GM18508 (cell line): ENCODE measurements at regions not wholly inside any gene's neighbourhood (a gene's known extent, or its start where the extent isn't known, plus 50 kb on each side); places are given as distances from the start of the nearest gene placed in this dataset.

Source experiments
- ATAC-seq: cut with Tn5 transposase; IDR thresholded peaks from one replicate; pipeline ENCODE4 v1.9.1; 2021; ENCODE audit warnings: moderate number of reproducible peaks; ENCODE audit not compliant: insufficient read depth, unreplicated experiment

- ATAC-seq, result no peak
Observed at GRCh38 chr12:118925407-118925806, 55.9 kb upstream of the SRRM4 start.

DNA sequence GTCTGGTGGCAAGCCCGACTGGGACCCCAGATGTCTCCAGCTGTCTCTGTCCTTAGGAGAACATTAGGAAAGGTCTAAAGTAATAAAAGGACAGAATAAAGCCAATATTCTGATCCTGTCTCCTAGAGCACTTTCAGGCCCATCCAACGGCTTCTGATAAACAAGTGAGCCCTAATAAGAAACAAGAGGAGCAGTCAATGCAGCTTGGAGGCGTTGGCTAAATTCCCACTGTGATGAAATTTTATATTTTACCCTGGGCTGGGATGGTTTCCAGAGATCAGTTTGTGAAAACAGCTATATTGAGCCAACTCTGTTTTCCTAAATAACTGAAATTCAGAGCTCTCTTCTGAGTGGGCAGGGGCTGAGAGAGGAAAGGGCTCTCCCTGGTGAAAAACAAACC, 55.5 kb upstream of the SRRM4 start:
- no peak for ATAC-seq
